GM21717 (cell line): ENCODE measurements at regions not wholly inside any gene's neighbourhood (a gene's known extent, or its start where the extent isn't known, plus 50 kb on each side); places are given as distances from the start of the nearest gene placed in this dataset.

Experiments used
- ATAC-seq: cut with Tn5 transposase; IDR thresholded peaks from one replicate; pipeline ENCODE4 v1.9.1; 2021; ENCODE audit warnings: mild to moderate bottlenecking, moderate library complexity; ENCODE audit not compliant: unreplicated experiment

- no peak for ATAC-seq
These were observed 52.2 kb downstream of the CCDC185 start for GRCh38 chr1:223445402-223445801.

DNA sequence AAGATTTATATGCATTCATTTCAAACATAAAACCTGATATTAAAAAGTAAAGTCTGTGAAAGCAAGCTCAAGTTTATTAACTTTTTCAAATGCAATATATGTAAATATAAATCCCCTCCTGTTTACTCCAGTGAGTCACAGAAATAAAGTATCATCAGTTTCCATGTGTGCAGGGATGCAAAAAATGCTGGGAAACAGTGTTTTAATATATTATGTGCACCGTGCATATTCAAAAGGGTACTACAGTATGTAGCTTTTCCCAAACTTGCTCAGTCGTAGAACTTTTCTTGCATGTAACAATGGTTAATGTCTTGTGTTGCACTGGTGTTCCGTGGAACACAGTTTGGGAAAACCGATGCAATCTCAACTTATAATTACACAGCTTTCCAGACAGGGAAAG lies 60.7 kb downstream of the CCDC185 start:
- no peak for ATAC-seq

- ATAC-seq = no peak
These were observed 61.7 kb downstream of the CCDC185 start for GRCh38 chr1:223454959-223455358.

DNA sequence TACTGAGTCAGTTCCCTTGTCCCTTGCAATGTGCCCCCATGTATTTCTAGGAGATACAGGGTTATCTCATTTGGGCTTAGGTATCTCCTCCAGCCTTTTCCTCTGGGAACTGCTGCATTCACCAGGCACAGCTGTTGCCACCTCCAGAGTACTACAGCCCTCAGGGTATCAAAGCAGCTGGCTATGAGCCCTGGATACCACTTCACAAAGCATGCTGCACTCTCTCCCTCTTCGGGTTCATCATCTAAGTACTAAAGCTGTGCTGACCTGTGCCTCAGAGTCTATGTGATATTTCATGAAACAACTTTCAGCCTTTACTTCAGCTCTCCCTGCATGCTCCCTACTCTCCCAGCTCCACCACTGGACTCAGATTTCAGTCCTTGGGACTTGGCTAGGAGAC lies 62.3 kb downstream of the CCDC185 start:
- ATAC-seq = no peak

- ATAC-seq = no peak
These were observed 63.5 kb downstream of the CCDC185 start for GRCh38 chr1:223456747-223457146.

GRCh38 chr1:223460566-223461189 lies 67.5 kb downstream of the CCDC185 start:
- ATAC-seq = no peak

DNA sequence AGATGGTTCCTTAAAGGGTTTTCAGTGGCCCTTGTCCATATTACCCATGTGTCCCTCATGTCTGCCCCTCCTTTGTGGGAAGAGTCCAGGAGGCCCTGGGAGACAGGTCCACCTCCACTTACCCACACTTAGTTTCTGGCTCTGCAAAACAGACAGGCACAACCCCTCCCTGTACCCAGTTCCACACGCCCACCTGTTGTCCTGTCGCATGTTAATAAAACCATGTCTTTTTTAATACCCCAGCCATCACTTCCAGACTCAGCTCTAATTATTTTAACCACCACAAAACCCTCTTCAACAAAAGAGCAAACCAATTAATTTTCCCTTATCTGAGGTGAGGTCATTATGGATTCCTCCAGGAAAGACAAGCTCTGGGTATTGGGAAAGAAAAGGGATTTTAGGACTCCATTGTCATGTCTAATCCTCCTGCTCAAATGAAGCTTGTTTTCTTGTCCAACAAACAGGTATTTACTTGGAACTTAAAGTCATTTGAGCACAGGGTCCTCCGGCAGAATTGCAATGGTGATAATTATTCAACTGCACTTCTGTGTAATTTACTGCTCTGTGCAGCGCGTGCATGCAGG lies 68.9 kb downstream of the CCDC185 start:
- no peak for ATAC-seq

DNA sequence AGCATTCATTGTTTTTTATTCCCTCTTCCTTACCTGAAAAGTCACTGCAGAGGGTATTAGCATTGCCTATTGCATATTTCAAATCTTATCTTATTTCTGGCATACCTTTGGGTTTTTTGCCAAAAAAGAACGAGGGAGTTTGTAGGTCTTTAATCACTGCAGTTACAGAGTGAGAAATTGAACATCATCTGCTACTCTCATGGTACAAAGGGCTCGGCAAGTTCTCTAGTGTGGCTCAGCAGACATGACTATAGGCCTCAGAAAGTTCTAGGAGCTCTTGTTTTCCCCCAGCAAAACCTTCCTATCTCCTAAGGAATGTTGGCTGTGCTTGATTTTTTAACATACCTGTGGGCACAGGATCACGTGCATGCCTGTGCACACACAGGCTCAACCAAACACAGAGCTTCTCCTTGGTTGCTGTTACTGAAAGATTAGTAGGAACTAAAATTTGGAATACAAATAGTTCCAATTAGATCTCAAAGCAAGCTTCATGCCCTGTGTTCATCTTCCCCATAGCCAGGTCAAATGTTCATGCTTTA lies 69.7 kb downstream of the CCDC185 start:
- ATAC-seq = no peak

GRCh38 chr1:223466151-223466550 lies 72.9 kb downstream of the CCDC185 start:
- no peak for ATAC-seq

- ATAC-seq = no peak
These were observed 78.4 kb downstream of the CCDC185 start for GRCh38 chr1:223471566-223471965.

GRCh38 chr1:223472057-223472456 lies 78.8 kb downstream of the CCDC185 start:
- no peak for ATAC-seq

DNA sequence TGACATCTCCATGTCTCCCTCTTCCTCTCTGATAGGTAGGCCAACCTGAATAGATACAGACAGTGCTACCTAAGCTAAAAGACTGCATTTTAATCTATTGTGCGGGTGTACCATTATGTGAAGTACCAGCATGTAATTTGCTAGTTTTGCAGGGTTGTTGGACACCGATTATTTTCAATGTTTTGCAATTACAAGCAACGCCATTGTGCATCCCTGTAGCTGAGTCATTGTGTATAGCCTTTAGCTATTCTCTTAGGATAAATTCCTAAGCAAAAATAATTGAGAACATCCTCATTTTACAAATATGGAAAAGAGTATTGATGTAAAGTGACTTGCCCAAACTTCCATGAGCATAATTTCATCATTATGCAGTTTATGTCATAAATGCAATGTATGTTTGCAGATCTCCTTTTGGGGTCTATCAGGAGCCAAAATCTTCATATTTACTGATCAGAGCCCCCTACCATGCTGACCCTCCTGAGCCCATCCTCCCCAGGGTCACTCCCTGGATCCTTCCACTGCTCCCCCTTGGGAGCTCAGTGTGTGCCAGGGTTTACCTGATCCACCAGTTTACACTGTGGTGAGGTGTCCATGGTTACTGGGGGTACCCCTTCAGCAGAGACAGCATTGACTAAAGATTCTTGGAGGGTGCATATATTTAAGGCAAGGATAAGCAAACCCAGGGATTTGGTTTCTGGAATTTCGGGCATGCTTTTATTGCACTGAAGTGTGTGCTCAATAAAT lies 80.6 kb downstream of the CCDC185 start:
- ATAC-seq = no peak

- no peak for ATAC-seq
These were observed 81.6 kb downstream of the CCDC185 start for GRCh38 chr1:223474804-223475203.

- ATAC-seq = no peak
These were observed 84.2 kb downstream of the CCDC185 start for GRCh38 chr1:223477456-223477855.

DNA sequence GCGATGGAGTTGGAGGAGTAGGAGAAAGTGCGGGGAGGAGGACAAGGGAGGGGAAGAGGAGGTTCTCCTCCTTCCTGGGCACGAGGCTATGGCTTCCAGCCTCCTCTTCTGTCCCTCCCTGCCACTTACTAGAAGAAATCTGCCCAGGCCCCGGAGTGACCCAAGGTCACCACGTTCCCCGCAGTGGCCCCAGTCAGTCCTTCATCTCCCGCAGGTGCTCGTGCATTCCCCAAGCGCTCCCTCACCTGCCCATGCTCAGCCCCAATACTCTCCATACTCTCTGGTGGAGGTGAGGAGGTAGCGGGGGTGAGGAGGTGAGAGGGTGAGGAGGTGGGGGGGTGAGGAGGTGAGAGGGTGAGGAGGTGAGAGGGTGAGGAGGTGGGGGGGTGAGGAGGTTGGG lies 85.4 kb downstream of the CCDC185 start:
- no peak for ATAC-seq

DNA sequence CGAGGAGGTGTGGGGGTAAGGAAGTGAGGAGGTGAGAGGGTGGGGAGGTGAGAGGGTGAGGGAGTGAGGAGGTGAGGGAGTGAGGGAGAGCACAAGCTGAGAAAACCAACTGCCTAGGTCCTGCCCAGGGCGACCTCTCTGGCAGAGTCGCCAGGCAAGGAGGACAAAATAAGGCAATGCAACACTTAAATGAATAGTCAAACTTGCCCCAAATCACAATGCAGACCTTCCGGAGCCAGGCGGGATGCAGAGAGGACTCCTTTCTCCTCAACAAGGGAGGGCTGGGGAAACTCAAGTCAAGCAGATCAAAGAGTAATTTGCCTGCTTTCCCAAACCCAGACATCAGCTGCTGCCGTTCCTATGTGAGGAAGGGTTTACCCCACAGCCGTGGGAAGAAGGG lies 86.0 kb downstream of the CCDC185 start:
- no peak for ATAC-seq

DNA sequence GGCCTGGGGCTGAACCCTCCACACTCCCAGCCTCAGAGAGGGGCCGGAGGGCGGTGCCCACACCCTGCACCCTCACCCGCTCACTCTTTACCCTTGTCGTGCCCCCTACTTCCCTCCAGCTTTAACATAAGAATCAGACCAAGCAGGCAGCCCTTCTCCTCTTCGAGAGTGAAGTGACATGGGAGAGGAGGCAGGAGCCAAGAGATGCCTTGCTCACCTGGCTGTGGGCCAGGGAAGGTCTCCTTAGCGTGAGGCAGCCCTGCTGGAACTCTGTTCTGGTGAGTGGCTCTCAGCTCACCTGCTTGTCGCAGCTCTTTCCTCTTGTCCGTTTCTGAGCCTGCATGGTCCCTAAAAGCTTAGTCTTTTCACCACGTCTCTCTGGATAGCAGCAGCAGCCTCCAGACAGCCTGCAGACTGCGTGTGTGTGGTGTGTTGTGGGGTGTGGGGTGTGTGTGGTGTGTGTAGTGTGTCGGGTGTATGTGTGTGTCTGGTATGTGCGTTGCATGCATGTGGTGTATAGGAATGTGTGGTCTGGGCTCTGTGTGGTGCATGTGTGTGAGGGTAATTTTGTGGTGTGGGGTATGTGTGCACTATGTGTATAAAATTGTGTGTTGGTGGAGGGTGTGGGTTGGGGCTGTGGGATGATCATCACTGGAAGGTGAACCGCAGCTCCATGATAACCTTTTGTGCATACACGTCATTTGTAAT lies 86.7 kb downstream of the CCDC185 start:
- ATAC-seq = no peak

GRCh38 chr1:223482132-223482531 lies 88.9 kb downstream of the CCDC185 start:
- no peak for ATAC-seq

GRCh38 chr1:223482766-223483165 lies 89.6 kb downstream of the CCDC185 start:
- peak; percentile 83 for ATAC-seq

- ATAC-seq = no peak
These were observed 90.3 kb downstream of the CCDC185 start for GRCh38 chr1:223483511-223483910.

DNA sequence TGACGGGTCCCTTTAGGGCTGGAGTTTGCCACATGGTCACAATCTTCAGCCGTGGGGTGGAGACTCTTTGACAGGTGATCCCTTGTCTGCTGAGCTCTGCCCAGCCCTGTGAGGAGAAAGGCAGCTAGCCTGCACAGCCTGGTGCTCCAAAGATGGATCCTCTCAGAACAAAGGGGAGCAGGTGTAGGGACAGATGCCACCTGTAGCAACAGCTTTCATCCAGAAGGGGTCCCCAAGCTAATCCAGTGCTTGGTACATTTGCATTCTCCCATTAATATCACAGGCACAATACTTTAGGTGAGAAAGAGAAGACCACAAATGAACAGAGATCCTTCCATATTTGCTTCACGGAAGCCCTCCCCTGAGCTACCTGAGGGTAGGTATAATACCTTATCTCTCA lies 93.2 kb downstream of the CCDC185 start:
- no peak for ATAC-seq
